GM18505 (cell line): ENCODE measurements at regions not wholly inside any gene's neighbourhood (a gene's known extent, or its start where the extent isn't known, plus 50 kb on each side); places are given as distances from the start of the nearest gene placed in this dataset.

Experiments used
- ATAC-seq: cut with Tn5 transposase; IDR thresholded peaks from one replicate; pipeline ENCODE4 v1.9.1; 2021; ENCODE audit not compliant: unreplicated experiment
- POLR2A ChIP-seq: IDR thresholded peaks from 4 replicates; pipeline ENCODE4 v1.6.1; 2011; ENCODE audit warnings: borderline replicate concordance; ENCODE audit not compliant: insufficient read depth, insufficient read length; ENCODE audit errors: extremely low read depth

DNA sequence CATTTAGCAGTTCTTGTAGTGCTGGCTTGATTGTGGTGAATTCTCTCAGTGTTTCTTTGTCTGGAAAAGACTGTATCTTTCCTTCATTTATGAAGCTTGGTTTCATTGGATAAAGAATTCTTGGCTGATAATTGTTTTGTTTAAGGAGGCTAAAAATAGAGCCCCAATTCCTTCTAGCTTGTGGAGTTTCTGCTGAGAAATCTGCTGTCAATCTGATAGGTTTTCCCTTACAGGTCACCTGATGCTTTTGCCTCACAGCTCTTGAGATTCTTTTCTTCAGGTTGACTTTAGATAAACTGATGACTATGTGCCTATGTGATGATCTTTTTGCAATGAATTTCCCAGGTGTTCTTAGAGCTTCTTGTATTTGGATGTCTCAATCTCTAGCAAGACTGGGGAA lies 1508.5 kb upstream of the FLRT2 start:
- no peak for TF ChIP-seq POLR2A

DNA sequence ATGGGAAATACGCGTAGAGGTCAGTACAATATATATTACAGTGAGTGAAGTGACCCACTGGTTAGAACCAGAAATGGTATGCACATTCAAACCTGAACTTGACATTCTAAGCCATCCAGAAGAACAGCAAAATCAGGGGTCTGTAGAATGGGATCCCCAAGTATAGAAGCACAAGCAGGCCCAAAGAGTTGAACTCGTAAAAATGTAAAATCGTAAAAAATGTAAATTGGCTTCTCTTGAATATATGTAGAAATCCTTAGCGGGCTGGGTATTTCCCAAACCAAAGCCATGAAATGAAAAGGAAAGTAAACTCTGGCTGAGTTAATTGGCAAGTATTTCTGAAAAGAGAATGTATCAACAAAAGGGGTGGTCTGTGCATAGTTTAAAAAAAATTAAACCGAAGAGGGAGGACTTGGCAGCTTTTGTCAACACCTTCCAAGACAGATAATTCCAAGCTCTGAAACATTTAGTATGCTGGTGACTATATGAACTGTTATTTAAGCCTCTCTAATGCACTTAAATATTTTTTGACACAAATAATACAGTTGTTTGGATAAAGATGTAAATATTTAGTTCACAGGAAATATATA lies 1505.6 kb upstream of the FLRT2 start:
- no peak for TF ChIP-seq POLR2A
- no peak for ATAC-seq

More for the DNA sequence above, 1508.5 kb upstream of the FLRT2 start:
- ATAC-seq = no peak

DNA sequence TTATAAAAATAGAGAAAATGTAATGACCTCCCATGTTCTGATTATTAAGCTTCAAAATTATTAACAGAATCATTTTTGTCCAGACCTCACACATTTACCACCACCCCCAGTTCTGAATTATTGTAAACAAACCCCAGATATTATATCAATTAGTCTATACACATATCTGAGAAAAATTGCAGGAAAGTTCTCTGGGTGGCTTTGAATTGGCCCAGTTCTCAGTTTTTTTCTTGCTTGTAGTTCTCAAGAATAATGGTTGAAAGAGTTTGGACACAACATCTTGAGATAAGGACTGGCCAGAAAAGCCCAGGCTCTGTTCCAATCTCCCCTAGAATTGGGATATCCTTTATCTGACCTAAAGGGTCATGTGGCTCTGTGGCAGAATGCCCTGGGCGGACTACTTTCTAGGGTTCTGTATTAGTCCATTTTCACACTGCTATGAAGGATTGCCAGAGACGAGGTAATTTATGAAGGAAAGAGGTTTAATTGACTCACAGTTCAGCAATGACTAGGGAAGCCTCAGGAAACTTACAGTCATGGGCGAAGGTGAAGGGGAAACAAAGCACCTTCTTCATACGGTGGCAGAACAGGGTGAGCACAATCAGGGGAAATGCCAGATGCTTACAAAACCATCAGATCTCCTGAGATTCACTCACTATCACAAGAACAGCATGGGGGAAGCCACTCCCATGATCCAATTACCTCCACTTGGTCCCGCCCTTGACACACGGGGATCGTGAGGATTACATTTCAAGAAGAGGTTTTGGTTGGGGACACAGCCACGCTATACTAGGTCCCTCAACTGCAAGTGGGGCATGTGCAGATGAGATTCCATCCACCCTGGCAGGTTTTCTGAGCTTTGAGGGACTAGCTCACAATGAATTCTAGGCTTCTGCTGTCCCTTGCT lies 1504.6 kb upstream of the FLRT2 start:
- no peak for TF ChIP-seq POLR2A
- no peak for ATAC-seq

DNA sequence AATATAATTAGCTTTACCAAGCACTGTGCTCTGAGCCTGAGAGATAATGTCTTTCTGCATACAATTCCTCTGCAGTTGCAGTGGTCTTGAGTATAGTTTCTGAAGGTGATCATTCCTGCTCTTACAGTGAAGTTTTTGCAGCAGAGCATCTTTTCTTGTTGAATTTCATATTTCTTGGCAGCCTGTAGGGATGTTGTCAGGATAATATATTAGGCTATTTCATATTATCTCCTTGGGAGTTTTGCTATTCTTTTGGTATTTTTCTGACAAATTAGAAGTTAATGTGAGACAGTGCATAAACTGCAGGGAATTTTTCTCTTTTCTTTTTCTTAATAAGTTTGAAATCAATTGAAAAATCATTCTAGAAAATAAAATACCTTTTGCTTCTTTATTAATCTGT lies 1502.6 kb upstream of the FLRT2 start:
- ATAC-seq = no peak
- no peak for TF ChIP-seq POLR2A

DNA sequence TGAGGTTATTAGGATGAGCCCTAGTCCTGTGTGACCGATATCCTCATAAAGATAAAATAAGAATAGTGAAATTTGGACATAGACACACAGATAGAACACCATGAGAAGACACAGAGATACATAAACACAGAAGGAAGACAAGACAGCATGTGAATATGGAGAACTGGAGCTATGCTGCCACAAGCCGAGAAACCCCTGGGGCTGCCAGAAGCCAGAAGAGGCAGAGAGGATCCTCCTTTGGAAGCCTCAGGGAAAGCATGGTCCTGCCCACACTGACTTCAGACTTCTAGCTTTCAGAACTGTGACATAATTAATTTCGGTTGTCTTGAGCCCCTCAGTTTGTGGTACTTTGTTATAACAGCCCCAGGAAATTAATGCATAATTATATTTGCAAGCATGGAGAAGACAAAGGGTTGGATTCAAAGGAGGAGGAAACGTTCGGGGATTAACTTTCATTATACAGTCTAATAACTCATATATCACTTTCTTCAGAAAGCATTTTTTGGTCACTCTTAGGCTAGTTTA lies 1501.8 kb upstream of the FLRT2 start:
- ATAC-seq = no peak

DNA sequence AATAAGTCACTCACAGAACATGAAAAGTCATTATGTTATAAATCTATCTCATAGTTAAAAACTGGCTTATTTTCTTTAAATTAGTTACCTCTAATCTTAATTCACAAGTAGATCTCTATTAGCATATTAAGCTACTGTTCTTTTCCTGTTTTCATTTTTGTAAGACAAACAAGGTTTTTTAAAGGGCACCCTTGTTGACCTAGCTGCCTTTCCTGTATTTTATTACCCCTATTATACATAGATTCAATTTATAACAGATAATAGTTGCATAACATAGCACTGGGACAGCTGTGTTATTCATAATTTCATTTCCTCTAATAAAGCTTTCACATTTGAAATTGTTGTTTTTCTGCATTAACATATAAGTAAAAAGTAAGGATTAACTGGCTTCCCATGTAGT lies 1500.7 kb upstream of the FLRT2 start:
- ATAC-seq = no peak

More for the DNA sequence above, 1501.8 kb upstream of the FLRT2 start:
- no peak for TF ChIP-seq POLR2A

DNA sequence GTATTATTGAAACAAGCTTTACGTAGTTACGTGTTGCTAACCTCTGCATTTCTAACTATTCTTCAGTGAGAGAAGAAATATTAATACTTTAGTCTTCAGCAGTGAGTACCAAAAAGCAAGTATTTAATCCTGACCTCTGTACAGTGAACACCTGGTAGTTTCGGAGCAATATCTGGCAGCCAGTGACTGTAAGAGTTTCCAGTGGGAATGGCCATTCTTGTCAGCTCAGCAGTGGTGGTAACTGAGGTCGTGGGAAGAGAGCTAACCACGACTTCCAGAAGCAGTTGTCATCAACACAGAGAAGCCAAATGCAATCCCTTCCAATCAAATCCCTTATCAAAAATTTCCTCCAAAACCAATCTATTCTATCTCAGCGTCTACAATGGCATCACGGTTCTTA lies 1500.2 kb upstream of the FLRT2 start:
- ATAC-seq = no peak
- no peak for TF ChIP-seq POLR2A

More for the DNA sequence above, 1500.7 kb upstream of the FLRT2 start:
- no peak for TF ChIP-seq POLR2A

DNA sequence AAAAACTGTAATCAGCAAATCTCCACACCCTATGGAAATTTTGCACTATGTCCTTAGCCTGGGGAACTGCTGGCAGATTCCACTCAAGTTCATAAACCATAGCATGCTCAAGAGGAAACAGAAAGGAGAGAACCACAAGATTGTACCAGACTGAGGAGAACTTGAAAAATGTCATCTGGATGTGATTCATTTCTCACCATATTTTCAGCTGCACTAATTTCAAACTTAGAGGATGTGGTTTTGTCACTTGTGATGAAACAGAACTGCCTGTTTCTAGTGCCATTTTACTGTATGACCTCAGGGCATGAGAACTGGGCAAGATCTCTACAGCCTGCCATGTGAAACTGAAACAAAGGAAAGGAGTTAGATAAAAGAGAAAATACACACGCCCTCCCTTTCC lies 1493.1 kb upstream of the FLRT2 start:
- no peak for TF ChIP-seq POLR2A
- no peak for ATAC-seq

DNA sequence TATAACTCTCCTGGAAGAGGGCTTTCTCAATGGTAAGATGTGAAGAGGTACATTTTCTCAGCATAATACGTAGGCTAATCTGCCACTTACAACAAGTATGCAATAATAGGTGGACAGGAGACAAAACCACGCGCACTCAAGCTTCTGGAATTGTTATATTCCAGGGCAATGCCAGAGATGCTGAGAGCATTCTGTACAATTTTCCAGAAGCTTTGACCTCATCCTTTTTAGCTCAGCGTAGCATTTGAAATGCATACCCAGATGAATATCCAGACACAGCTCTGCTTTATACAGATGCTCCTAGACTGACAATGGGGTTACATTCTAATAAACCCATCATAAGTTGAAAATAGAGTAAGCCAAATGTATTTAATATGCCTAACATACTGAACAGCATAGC lies 1492.4 kb upstream of the FLRT2 start:
- ATAC-seq = no peak
- TF ChIP-seq POLR2A = no peak

DNA sequence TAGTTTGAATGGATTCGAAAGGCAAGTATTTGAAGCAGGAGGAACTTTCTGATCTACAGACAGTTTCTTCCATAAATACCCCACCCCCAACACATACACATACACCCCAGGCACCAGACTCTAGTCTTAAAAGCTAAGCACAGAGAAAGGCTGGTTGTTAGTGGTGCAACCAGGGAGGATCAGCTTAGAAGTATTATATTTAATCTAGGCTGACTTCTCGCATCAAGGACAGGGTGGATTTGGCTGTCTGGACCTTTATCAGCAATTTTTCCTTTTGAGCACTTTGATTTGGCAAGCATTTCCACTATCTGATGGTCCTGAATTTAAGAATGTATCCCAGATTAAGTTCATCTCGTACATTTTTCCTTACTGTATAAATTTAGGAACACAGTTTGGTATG lies 1489.8 kb upstream of the FLRT2 start:
- ATAC-seq = no peak
- no peak for TF ChIP-seq POLR2A

DNA sequence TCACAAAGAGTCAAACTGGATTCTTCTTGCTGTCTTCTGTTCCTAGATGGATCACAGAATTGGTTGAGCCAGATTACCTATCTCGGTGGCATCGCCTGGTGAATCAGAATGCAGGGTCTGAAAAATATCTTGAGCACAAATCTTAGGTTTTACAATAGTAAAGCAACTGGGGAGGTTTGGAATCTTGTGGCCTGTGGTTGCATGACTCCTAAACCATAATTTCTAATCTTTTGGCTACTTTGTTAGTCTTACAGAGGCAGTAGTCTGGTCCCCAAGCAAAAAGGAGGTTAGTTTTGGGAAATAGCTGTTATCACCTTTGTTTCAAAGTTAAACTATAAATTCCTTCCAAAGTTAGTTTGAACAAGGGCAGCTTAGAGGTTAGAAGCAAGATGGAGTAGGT lies 1488.5 kb upstream of the FLRT2 start:
- ATAC-seq = no peak
- no peak for TF ChIP-seq POLR2A

DNA sequence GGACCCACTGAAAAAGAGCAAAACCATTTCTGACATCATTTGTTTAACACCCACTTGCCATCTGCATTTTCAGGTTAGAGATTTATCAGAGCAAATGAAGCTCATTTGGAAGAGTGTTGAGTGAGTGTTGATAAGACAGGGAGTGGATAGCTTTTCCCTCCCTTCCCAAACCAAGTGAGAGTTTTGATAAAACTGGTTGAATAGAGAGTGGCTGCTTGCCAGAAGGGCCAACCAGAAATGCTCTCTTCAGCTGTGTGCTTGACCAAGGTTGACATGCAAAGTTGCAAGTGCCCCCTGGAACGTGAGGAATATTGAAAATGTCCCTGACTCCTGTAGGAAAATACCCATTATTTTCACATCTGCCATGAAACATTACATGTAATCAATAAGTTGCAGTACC lies 1487.0 kb upstream of the FLRT2 start:
- ATAC-seq = no peak
- TF ChIP-seq POLR2A = no peak

DNA sequence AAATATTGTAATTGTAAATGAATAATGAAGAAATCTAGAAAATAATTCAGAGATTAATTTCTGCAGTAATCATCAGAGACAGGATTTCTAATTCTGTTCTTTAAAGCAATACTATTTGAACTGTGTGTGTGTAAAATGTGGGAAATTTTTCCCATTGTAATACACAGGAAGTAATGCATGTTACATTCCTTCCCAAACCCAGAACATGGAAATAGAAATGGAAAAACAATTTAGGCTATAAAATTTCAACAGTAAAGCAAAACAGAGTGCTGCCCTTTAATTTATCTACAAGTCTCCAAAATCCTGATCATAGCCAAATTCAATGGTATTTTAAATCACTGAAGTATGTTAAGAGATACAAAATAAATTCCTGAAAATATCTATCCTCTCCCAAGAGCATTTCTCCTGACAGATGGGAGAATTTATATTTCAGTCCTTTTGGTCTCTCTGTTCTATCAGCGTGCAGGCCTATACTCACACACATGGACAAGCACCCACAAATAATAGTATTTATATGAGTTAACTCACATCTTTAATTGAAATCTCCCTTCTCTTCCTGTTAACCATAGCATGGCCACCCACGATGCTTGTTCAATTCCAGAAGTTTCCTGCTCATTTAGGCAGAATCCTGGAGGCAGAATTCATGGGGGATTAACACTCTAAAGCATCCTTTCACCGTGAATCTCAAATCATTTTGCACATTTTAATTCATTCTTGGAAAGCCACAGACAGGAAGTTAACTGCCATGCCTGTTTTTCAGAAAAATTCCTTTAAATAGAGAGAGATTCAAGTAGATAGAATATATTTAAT lies 1465.4 kb upstream of the FLRT2 start:
- TF ChIP-seq POLR2A = no peak
- no peak for ATAC-seq
